GM21390 (cell line): ENCODE measurements at regions not wholly inside any gene's neighbourhood (a gene's known extent, or its start where the extent isn't known, plus 50 kb on each side); places are given as distances from the start of the nearest gene placed in this dataset.
"Not testable (repeated sequence)": the region's sequence is repeated elsewhere in the genome, so short reads cannot be mapped to it uniquely, and the experiment has no call there.

Experiments
- ATAC-seq: cut with Tn5 transposase; IDR thresholded peaks from one replicate; pipeline ENCODE4 v1.9.1; 2021; ENCODE audit not compliant: unreplicated experiment

DNA sequence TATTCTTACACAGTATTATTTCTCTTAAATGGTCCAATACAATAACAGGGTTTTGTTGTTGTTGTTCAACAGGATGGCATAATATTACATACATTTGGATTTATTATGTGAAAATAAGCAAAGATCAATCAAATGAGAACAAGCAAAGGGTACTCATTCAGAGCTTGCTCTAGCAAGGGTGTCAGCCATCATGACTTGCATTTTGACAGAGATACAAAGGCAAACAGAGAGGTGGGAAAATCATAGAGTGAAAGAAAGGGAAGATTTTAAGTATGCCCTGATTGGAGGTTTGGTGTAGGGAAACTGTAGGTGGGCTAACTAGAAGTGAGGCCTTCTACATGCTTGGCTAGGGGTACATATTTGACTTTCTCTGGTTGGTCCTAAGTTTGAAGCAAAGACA is 109.1 kb upstream of the BCHE start:
- no peak for ATAC-seq

DNA sequence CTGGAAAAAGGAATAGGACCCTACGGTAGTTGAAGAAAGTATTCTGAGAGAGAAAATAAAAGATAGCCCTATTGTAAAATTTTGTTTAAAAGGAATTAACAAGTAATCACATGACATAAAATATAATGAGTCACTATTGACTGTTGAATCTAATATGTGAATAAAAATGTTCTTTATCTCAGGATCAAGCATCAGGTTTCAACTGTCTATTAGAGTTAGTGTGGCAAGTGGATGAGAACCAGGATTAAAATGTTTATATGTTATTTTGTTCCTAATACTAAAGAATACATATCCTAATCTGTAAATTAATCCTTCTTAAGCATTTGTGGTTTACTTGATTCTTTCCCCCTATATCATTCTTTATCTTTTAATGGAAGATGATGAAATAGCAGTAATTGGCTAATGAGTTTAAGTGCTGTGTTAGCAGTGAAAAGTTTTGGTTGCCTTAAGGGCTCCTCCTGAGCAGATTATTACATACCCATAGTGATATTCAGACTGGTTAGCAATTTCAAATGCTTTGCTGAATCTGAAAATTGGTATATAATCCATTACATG is 101.8 kb upstream of the BCHE start:
- ATAC-seq: no peak

DNA sequence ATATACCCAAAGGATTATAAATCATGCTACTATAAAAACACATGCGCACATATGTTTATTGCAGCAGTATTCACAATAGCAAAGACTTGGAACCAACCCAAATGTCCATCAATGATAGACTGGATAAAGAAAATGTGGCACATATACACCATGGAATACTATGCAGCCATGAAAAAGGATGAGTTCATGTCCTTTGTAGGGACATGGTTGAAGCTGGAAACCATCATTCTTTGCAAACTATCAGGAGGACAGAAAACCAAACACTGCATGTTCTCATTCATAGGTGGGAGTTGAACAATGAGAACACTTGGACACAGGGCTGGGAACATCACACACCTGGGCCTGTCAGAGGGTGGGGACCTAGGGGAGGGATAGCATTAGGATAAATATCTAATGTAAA is 98.9 kb upstream of the BCHE start:
- ATAC-seq: not testable (repeated sequence)

DNA sequence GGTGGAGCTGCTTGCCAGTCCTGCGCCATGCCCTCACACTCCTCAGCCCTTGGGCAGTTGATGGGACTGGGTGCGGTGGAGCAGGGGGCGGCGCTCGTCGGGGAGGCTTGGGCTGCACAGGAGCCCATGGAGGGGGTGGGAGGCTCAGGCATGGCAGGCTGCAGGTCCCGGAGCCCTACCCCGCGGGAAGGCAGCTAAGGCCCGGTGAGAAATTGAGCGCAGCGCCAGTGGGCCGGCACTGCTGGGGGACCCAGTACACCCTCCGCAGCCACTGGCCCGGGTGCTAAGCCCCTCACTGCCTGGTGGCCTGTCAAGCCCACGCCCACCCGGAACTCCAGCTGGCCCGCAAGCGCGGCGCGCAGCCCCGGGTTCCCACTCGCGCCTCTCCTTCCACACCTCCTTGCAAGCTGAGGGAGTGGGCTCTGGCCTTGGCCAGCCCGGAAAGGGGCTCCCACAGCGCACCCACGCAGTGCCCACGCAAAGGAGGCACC is 87.1 kb upstream of the BCHE start:
- not testable (repeated sequence) for ATAC-seq

DNA sequence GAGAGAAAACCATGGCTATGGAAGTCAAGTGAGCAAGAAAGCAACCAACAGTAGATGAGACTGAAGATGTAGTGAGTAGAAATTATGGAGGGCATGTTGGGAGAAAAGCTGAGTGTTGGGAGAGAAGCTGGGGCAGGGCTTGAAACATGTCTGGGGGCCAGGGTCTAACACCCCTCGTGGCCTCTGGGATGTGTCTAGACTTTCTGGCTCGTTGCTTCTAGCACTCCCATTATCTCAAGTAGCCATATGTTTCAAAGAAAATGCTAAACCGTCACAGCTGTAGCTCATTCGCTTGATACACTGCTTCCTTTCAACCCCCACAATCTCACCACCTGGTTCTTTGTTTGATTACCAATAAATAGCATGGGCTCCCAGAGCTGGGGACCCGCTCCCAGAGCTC is 83.8 kb upstream of the BCHE start:
- ATAC-seq: no peak

DNA sequence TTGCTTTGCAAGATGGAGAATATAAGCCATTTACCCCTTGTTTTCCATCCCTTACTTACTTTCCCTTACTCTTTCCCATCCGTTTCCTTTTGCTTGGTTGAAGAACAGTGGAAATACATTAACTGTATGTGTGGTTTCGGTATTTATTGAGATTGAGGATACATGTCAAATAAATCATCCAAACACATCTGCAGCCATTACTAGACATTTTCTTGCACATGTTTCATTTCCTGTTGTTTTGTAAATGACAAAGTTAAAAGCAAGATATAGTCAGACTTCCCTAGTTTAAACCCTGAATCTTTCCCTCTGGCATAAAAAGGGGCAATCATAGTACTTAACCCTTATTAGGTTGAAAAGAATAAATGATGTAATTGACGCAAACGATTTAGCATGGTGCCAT is 82.1 kb upstream of the BCHE start:
- no peak for ATAC-seq

DNA sequence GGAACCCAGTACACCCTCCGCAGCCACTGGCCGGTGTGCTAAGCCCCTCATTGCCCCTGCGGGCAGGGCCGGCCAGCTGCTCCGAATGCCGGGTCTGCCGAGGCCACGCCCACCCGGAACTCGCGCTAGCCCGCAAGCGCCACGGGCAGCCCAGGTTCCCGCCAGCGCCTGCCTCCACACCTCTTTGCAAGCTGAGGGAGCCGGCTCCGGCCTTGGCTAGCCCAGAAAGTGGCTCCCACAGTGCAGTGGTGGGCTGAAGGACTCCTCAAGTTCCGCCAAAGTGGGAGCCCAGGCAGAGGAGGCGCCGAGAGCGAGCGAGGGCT is 81.4 kb upstream of the BCHE start:
- ATAC-seq: no peak

DNA sequence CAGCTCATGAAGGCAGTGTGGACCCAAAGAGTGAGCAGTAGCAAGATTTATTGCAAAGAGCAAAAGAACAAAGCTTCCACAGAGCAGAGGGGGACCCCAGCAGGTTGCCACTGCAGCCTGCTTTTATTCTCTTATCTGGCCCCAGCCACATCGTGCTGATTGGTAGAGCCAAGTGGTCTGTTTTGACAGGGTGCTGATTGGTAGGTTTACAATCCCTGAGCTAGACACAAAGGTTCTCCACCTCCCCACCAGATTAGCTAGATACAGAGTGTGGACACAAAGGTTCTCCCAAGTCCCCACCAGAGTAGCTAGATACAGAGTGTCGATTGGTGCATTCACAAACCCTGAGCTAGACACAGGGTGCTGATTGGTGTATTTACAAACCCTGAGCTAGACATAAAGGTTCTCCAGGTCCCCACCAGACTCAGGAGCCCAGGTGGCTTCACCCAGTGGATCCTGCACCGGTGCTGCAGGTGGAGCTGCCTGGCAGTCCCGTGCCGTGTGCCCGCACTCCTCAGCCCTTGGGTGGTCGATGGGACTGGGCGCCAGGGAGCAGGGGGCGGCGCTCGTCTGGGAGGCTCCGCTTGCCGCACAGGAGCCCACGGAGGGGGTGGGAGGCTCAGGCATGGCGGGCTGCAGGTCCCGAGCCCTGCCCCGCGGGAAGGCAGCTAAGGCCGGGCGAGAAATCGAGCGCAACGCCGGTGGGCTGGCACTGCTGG is 80.9 kb upstream of the BCHE start:
- not testable (repeated sequence) for ATAC-seq

DNA sequence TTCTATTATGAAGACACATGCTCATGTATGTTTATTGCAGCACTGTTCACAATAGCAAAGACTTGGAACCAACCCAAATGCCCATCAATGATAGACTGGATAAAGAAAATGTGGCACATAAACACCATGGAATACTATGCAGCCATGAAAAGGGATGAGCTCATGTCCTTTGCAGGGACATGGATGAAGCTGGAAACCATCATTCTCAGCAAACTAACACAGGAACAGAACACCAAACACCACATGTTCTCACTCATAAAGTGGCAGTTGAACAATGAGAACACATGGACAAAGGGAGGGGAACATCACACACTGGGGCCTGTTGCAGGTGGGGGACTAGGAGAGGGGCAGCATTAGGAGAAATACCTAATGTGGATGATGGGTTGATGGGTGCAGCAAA is 77.9 kb upstream of the BCHE start:
- ATAC-seq: not testable (repeated sequence)

DNA sequence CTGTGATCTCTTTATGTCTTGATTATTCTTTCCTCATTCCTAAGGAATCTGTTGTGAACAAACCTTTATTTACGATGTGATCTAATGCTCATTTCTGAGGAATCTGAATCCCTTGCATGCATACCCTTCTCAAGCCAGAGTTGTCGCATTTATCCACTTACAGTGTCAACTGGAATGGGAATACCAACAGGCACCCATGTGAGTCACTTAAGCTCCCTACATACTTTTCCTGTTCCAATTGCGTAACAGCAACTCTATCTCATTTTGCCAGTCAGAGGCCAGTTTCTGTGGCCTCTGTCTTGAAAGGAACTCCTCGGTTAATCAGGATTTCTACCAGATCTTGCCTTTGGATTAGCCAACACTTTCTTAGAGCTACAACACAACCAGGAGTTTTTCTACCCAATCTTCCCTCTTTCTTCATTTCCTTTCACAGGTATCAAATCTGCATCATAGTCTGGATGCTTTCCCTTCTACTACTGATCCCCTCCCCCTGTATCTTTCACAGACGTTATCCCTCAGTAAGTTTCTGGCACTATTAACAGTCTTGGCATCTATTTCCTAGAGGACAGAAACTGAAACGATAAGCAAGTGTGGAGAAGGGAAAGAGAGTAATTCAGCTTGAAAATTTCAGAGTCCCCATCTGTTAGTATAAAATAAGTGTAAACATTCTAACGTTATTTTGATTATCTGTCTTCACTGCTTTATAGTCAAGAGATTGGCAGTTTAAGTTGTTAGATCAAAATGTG is 66.8 kb upstream of the BCHE start:
- no peak for ATAC-seq

DNA sequence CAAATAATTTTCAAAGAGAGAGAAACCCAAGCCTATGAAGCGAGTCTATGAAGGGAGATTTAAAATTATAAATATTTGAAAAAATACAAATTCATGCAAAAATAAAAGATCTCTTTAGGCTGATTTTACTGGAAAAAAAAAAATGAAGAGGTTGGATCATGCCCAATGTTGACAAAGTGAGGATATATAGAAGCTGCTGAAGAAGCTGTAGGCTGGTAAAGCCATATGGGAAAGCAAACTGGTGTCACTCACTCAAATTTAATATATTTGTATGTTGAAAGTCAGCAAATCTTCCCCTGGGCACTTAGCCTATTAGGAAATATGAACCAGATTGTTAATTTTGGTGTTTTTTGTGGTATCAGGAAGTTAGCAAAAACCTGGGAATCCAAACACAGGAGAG is 61.8 kb upstream of the BCHE start:
- no peak for ATAC-seq

DNA sequence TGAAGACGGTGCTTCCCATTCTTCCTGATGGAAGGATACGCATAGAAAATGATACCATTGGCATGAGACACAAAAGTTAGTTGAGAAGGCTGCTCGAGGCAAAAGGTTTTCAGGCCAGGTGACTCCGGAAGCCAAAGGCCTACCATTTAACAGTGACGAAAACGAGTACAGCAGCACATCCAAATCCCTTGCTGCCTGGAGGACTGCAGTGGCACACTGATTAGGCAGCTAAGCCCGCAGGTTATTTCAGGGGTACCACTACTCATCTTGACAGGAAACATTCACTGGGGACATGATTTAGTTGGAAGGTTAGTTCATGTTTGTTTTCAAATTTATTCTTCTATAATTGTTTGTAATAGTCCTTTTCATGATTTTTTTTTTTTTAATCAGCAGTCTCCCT is 59.9 kb upstream of the BCHE start:
- ATAC-seq: no peak

DNA sequence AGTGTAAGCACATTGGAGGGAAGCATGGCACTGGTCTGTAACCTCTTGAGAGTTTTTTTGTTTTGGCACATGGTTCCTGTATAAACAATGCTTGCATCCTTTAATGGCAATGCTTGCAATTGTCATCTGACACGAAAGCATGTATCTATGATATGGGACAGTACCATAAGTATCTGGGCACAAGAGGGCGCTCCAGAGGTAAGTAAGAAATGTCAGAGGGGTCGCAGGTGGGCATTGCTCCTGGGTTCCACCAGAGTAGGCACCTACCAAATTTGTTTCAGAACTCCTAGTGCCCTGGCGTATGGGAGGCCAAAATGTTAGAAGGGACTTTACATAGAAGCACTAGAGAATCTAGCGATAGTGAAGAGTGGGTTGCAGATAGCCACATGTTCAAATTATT is 58.7 kb upstream of the BCHE start:
- no peak for ATAC-seq

DNA sequence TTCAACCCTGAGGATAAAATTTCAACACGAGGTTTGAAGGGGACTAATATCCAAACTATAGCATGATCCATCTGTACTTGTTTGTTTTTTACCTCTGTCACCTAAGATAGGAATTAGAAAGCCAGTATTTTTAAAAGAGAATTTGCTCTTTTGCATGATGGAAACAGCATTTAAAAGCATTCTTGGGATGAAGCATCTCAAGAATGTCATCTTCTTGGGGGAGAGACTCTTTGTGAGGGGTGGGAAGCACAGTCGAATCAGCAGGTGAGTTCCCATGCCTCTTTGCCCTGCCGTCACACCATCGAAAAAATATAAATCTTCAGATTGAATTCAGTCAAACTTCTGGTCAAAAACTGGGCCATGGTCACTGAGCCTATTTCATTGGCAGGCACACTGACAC is 55.3 kb upstream of the BCHE start:
- ATAC-seq: no peak
